ENCODE measurements at regions not wholly inside any gene's neighbourhood (a gene's known extent, or its start where the extent isn't known, plus 50 kb on each side); places are given as distances from the start of the nearest gene placed in this dataset.

DNA sequence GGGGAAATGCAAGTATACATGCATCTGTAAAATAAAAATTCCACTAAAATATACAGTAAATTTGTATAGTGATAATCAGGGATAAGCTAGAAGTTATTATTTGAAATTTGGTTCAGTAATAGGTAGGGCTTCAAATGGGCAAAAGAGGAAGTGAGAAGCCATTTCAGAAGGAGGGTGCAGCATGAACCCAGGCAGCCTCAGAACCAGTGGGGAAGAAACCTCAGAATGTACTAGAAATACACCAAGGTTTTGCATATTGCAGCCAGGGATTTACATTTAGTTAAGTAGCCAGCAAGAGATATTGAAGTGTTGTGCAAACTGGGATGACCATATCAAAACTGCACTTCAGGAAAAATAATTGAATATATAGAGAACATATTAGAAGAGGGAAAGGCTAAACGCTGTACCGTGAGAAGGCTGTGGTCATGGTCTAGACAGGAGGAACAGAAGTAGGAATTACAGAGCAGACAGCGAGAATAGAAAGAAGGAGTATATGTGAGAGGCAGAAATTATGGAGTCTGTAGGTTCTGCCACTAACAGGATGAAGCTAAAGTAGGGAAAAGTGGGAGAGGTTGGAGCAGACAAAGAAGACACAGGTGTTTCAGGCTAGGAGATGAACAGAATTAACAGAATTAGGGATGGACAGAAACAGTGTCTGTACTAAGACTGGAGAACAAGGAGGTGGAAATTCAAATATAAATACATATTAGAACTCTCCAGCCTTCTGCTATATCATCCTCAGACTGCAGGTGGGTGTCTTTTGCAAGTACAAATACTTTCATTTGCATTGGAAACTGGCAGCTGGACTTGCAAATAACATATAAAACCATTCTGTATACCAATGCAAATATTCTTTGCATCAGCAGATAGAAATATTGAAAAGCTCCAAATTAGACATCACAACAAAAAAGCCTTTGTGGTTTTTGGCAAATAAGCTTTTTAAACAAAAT, 335.6 kb downstream of the ZNF608 start:
- no peak for DNase-seq

GRCh38 chr5:124408738-124409453, 337.5 kb downstream of the ZNF608 start:
- no peak for DNase-seq

DNA sequence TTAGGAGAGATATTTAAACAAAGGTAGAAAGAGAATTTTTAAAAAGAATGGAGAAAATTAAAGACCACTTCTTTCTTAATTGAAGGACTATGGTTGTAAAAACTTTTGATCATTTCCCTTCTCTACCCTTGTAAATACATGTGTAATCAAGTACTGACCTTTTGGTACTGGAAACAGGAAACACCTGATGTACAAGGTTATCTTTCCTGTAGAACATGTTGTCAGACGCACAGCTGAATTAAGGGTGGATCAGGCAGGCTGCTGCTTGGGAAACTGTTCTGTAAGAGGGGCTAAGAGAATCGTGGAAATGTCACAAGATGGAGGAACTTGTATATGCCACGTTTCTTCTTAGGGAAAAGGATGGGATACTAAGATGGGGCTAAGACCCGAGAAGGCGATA, 341.6 kb downstream of the ZNF608 start:
- DNase-seq = no peak

DNA sequence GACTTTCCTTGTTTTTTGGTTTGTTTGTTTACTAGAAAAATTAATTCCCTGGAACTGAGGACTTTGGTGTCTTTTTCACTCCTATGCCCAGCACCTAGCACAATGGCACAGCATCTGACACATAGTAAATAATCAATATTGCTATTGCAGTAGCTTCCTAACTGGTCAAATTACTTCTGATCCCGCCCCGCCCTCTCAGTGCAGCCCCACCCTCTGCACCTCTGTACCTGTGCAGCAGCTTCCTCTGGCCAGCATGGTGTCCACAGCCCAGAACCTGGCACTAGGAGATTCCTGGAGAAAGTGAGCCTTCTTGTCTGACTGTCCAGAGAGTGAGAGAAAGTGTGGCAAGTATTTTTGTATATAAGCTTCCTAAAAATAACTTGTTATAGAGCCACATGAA, 343.2 kb downstream of the ZNF608 start:
- no peak for DNase-seq

- peak; percentile 49 for DNase-seq
These were observed 344.3 kb downstream of the ZNF608 start for GRCh38 chr5:124402144-124402581.

- DNase-seq = peak; percentile 49
These were observed 344.8 kb downstream of the ZNF608 start for GRCh38 chr5:124401476-124402143.

DNA sequence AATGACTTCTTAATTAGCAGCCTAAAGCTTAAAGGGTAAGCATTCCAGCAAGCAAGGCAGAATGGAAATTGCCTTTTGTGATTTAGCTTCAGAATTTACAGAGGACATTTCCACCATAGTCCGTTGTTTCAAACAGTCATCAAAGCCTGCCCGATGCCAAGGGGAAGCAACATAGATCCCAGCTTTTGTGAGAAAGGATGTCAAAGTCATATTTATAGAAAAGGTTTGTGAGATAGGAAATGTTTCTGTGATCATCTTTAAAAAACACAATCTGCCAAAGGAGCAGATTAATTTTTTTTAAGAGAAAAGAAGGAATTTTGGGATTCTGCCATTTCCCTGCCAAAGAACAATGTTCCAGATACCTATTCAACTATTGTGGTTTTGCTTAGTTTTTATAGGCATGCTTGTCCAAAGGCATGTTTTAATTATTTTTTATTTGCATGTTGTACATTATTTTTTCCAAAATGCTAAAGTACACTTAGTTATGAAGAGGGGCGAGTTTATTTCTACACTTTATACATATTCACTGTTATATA, 346.9 kb downstream of the ZNF608 start:
- DNase-seq = no peak

DNA sequence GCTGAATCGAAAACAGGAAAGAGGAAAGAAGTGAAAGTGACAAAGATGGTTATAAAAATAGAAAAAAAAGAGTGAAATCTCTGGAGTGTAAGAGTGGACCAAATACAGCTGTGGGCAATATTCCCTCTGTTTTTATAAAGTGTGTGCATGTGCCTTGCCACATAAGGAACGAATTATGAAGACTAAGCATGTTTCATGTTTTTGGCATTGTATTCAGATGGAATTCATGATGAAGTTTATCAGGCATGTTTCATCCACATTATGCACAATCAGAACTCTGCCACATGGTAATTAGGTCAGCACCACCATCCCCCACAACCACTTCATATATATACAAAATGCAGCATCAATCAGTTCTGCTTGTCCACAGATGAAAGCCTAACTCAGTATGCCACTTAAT, 348.0 kb downstream of the ZNF608 start:
- DNase-seq = no peak

- no peak for DNase-seq
These were observed 349.1 kb downstream of the ZNF608 start for GRCh38 chr5:124397317-124397716.

GRCh38 chr5:124395926-124396325, 350.5 kb downstream of the ZNF608 start:
- no peak for DNase-seq

DNA sequence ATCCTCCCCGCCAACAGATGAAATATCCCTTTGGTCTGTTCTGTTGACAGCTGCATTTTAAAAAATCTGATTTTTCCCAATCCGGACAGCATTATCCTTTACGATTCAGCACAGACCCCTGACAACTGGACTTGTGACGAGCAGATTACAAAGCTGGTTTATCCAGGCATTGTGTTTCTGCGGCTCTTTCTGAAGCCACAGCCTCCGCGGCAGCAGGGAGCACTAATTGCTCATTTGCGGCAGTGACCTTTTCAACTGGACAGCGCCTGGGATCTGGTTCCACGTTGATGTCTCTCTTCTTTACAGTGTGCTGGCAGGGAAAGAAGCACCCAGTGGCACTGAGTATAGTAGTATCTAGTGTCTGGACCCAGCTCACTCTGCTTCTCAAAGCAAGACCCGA, 351.2 kb downstream of the ZNF608 start:
- no peak for DNase-seq

DNA sequence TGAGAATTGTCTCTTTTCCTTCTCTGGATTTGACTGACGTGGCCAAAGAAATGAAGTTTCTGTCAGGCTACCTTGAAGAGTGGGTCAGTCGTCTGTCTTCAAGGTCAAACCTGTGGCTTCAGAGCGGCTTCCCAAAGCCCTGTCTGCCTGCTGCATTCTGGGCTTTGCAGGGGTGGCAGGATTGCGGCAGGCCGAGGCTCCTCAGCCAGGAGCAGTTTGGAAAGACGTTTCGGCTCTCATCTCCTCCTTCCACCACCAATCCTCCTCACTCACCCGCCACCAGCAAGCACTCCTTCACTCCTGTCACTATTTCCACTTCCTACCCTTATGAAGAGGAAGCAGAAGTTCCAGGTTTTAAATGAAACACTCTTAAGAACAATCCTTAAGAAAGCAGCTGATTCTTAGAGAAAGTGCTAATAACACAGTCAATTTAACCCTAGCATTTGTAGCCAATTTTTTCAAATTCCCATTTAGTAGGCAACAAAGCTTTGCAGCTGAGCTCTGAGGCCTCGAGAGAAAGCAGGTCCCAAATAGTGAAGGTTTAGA, 351.7 kb downstream of the ZNF608 start:
- DNase-seq = no peak

- no peak for DNase-seq
These were observed 352.7 kb downstream of the ZNF608 start for GRCh38 chr5:124393584-124394379.

GRCh38 chr5:124383693-124384092, 362.7 kb downstream of the ZNF608 start:
- no peak for DNase-seq

- DNase-seq = no peak
These were observed 369.1 kb downstream of the ZNF608 start for GRCh38 chr5:124377386-124377785.

DNA sequence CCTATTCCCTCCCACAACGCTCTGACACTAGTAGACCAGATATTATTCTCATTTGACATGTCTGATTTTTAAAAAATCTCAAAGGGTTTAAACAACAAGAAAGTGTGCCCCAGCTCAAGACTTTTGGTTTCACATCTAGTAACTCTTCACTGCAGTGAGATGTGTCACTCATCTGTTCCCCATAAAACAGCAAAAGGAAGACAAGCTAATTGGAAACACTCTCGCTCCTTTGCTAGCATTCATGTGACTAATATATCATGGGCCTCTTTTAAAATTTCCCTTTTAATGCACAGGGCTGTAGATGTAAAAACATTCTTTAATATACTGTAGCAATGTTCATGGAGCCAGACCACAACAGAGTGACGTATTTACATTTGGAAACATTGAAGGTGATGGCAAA, 372.6 kb downstream of the ZNF608 start:
- no peak for DNase-seq

DNA sequence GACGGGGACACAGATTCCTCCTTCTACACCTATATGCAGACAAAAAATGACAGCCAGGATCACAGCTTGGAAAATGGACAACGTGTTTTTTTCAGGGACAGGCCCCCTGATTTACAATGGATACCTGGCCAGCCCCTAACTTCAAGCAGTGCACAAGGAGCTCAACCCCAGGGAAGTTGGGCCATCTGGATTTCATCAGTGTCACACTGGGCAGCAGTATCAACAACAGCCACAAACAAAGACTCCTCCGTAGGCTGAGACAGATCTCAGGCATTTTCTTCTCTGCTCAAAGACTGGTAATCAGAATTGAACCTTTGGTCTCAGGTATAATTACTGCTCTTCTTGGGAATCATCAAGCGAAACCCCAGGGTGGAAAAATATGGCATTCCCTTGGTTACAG, 374.0 kb downstream of the ZNF608 start:
- no peak for DNase-seq

- no peak for DNase-seq
These were observed 375.2 kb downstream of the ZNF608 start for GRCh38 chr5:124371111-124371706.

DNA sequence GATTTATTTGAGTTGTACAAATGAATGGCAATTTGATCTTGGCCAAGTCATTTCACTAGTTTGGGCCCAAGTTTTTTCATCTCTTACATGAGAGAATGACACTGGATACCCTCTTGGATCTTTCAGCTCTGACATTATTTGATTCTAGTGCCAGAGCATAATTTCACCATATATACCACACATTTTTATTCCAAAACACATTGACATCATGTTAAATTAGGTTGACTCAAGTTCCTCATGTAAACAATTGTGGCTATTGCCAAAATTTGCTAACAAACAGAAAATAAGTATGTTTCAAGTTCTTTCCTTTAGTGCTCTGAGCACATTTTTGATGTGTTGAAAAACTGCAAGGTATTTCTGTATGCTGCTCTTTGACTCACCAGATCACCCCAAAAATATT, 375.8 kb downstream of the ZNF608 start:
- DNase-seq = no peak

DNA sequence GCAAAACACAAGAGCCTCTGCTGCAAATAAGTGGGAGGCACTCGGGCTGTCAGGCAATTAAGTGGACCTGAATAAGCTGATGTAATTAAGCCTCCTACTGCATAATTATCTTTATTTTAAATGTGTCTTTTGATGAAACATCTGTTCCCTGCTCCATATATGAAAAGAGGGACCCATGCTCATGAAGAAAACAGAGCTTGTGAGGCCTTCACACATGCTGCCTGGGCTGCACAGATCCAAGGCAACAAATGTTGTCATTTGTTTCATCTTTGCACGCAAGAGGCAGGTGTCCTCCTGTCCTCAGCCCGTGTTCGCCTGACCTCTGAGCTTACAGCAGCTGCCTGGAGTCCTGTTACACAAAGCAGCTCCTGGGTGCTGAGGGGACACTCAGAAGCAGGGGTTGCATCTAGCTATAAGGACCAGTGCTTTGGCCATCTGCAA, 381.1 kb downstream of the ZNF608 start:
- no peak for DNase-seq

DNA sequence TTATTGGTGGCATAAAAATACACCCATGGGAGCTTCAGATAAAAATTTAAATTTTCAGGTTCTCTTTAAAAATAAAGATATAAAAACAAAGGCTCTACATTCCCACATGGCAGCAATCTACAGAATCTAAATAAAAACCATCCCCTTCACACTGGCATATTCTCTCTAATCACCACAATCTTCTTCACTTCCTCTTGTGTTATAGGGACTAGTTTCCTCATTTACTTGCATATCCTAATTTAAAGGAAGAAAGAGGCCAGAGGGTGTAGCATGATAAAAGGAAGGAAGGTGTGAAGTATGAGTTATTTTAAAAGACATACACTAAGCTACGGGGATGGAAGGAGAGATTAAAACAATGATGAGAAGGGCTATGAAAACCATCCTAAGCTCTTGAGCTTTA, 390.5 kb downstream of the ZNF608 start:
- DNase-seq = no peak

DNA sequence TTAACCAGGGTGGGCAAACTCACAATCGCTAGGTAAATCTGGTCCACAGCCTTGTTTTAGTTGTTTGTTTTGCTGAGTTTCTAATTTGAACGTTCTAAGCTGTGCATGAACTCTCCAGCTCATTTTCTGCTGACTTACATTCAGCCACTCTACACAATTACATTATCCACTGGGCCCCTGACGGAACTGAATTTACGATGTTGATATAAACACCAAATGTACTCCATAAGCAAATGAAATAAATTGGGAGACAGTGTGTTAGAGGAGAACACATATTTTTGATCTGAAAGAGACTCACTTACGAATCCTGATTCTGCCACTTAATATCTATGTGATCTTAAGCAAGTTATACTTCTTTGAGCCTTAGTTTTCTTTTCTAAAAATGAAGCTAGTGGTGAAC, 393.4 kb downstream of the ZNF608 start:
- no peak for DNase-seq

All from NCI-H2107 (cell line).